GM12878 (cell line): ENCODE measurements at regions not wholly inside any gene's neighbourhood (a gene's known extent, or its start where the extent isn't known, plus 50 kb on each side); places are given as distances from the start of the nearest gene placed in this dataset.

Source experiments
- SMC3 ChIP-seq: IDR thresholded peaks from 2 replicates; pipeline ENCODE4 v1.6.1; 2011; ENCODE audit warnings: low read length, improper control_type of control experiment, borderline replicate concordance
- TCF12 ChIP-seq: IDR thresholded peaks from 2 replicates; pipeline ENCODE4 v1.6.1; 2011; ENCODE audit warnings: low read depth, mild to moderate bottlenecking, low read length
- TF ChIP-seq, protein P1 (sequence below), 3 experiments: IDR thresholded peaks in 2 of 3; conservative IDR thresholded peaks in 1 of 3; 2 replicates each; pipeline ENCODE4 v1.5.1; 2011; ENCODE audit warnings: low read depth in 3 of 3, low read length in 3 of 3, mild to moderate bottlenecking in 3 of 3, control low read depth in 2 of 3, moderate library complexity in 2 of 3, inconsistent platforms in 1 of 3, mixed read lengths in 1 of 3; ENCODE audit not compliant: control insufficient read depth in 2 of 3, insufficient read depth in 1 of 3; ENCODE audit errors: extremely low read depth in 1 of 3

DNA sequence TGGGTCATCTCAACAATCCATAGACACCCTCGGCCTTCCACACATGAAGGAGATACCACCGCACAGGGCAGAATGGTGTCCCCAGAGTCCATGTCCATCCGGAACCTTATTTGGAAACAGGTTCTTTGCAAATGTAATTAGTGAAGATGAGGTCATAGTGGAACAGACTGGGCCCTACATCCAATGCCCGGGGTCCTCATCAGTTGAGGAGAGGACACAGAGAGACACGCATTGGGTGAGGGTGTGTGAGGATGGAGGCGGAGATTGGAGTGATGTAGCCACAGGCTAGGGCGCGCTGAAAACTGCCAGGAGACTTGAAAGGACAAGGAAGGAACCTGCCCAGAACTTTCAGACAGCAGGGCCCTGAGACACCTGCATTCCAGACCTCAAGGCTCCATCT is 169.4 kb downstream of the ENGASE start:
- no peak for TF ChIP-seq TCF12
- TF ChIP-seq, protein P1, sequence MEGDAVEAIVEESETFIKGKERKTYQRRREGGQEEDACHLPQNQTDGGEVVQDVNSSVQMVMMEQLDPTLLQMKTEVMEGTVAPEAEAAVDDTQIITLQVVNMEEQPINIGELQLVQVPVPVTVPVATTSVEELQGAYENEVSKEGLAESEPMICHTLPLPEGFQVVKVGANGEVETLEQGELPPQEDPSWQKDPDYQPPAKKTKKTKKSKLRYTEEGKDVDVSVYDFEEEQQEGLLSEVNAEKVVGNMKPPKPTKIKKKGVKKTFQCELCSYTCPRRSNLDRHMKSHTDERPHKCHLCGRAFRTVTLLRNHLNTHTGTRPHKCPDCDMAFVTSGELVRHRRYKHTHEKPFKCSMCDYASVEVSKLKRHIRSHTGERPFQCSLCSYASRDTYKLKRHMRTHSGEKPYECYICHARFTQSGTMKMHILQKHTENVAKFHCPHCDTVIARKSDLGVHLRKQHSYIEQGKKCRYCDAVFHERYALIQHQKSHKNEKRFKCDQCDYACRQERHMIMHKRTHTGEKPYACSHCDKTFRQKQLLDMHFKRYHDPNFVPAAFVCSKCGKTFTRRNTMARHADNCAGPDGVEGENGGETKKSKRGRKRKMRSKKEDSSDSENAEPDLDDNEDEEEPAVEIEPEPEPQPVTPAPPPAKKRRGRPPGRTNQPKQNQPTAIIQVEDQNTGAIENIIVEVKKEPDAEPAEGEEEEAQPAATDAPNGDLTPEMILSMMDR (IDR thresholded peaks at IDR 0.05 in 2 of 3, conservative IDR thresholded peaks at IDR 0.05 in 1 of 3; ENCODE audit: control insufficient read depth in 2 of 3, extremely low read depth in 1 of 3, insufficient read depth in 1 of 3, low read depth in 3 of 3, low read length in 3 of 3) = no peak
- TF ChIP-seq SMC3 = no peak
